ENCODE measurements at regions not wholly inside any gene's neighbourhood (a gene's known extent, or its start where the extent isn't known, plus 50 kb on each side); places are given as distances from the start of the nearest gene placed in this dataset.

DNA sequence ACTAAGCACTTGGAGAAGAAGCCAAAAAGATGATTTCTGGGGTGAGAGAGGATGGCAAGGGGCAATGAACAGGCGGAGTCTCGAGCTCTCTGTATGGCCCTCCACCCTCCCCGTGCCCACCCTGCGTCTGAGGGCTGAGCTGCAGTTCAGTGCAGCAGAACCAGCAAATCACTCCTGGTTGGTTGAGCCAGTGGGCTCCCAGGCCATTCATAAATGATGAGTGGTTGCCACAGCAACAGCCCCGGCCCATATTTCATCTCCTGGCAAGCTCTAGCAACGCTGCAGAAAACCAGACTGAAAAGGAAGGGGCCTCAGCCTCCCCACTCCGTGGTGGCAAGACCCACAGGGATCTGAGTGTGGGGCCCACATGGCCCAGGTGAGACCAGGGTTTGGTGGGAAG lies 93.8 kb upstream of the PPP1R26 start:
- in situ Hi-C loops (cut with MboI; ENCODE audit: low sequenced_read_pairs, unreplicated experiment), result no loop called here
- DNase-seq (ENCODE audit: low spot score), result no peak
- TF ChIP-seq, protein P1, sequence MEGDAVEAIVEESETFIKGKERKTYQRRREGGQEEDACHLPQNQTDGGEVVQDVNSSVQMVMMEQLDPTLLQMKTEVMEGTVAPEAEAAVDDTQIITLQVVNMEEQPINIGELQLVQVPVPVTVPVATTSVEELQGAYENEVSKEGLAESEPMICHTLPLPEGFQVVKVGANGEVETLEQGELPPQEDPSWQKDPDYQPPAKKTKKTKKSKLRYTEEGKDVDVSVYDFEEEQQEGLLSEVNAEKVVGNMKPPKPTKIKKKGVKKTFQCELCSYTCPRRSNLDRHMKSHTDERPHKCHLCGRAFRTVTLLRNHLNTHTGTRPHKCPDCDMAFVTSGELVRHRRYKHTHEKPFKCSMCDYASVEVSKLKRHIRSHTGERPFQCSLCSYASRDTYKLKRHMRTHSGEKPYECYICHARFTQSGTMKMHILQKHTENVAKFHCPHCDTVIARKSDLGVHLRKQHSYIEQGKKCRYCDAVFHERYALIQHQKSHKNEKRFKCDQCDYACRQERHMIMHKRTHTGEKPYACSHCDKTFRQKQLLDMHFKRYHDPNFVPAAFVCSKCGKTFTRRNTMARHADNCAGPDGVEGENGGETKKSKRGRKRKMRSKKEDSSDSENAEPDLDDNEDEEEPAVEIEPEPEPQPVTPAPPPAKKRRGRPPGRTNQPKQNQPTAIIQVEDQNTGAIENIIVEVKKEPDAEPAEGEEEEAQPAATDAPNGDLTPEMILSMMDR (IDR thresholded peaks at IDR 0.05; ENCODE audit: borderline replicate concordance, control extremely low read depth, extremely low read depth, insufficient read depth, missing control alignments), result no peak

GRCh38 chr9:135387976-135388375 lies 91.6 kb upstream of the PPP1R26 start:
- TF ChIP-seq, protein P1 (IDR thresholded peaks at IDR 0.05; ENCODE audit: borderline replicate concordance, control extremely low read depth, extremely low read depth, insufficient read depth, missing control alignments), result no peak
- in situ Hi-C loops (cut with MboI; ENCODE audit: low sequenced_read_pairs, unreplicated experiment), result no loop called here
- DNase-seq (ENCODE audit: low spot score), result no peak

DNA sequence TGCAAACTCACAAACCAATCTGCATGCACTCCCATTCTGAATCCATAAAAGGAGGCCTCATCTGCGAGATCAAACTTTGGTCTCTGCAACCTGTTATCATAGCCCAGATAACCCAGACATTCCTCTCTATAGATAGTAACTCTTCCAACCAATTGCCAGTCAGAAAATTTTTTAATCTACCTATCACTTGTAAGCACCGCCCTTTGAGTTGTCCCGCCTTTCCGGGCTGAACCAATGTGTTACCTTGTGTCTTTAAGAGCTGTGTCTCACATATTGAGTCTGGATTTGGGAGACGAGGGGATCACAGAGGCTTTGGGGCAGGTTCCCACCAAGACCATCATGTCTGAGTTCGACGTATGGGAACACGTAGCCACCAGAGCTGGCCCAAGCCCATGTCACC lies 91.1 kb upstream of the PPP1R26 start:
- TF ChIP-seq, protein P1 (IDR thresholded peaks at IDR 0.05; ENCODE audit: borderline replicate concordance, control extremely low read depth, extremely low read depth, insufficient read depth, missing control alignments), result no peak
- in situ Hi-C loops (cut with MboI; ENCODE audit: low sequenced_read_pairs, unreplicated experiment), result no loop called here
- DNase-seq (ENCODE audit: low spot score), result no peak

- in situ Hi-C loops (cut with MboI; ENCODE audit: low sequenced_read_pairs, unreplicated experiment), result no loop called here
- TF ChIP-seq, protein P1 (IDR thresholded peaks at IDR 0.05; ENCODE audit: borderline replicate concordance, control extremely low read depth, extremely low read depth, insufficient read depth, missing control alignments), result no peak
- no peak for DNase-seq (ENCODE audit: low spot score)
Measured at GRCh38 chr9:135391759-135392158, 87.8 kb upstream of the PPP1R26 start.

DNA sequence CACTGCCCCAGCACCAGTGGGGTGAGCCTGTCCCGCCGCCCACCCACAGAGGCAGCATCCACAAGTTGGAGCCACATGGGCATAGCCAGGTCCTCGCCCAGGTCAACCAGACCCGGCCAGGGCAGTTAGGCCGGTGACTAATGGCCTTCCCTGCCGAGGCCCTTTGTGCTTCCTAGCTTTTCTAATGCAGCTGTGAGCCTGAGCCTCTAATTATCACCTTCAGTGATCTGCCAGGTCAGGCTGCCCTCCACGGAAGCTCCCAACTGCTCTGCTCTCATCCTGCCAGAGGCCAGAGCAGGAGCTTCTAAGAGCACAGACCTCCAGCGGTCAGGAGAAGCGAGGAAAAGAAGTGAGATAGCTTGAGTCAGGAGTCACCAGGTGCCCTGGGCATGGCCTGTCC lies 87.1 kb upstream of the PPP1R26 start:
- in situ Hi-C loops (cut with MboI; ENCODE audit: low sequenced_read_pairs, unreplicated experiment), result no loop called here
- TF ChIP-seq, protein P1 (IDR thresholded peaks at IDR 0.05; ENCODE audit: borderline replicate concordance, control extremely low read depth, extremely low read depth, insufficient read depth, missing control alignments), result no peak
- DNase-seq (ENCODE audit: low spot score), result no peak

DNA sequence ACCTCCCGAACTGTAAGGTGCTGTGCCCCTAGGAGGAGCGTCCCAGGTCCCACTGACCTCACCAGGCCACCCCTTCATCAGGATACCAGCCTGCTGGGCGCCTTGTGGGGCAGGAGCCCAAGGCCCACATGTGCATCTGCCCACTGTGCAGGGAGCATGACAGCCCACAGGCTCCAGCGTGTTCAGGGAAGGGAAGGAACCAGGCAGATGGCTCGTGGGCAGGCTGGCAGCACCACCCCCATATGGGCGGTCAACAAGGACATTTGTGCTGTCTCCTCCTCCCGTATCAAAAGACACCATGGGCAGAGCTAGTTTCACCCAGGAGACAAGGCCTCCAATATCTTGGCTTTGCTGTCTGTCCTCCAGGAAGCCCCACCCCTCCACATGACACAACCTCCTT lies 85.5 kb upstream of the PPP1R26 start:
- TF ChIP-seq, protein P1 (IDR thresholded peaks at IDR 0.05; ENCODE audit: borderline replicate concordance, control extremely low read depth, extremely low read depth, insufficient read depth, missing control alignments), result no peak
- no peak for DNase-seq (ENCODE audit: low spot score)
- in situ Hi-C loops (cut with MboI; ENCODE audit: low sequenced_read_pairs, unreplicated experiment), result no loop called here

Measured in GM13976 (cell line).